ENCODE measurements at regions not wholly inside any gene's neighbourhood (a gene's known extent, or its start where the extent isn't known, plus 50 kb on each side); places are given as distances from the start of the nearest gene placed in this dataset.
"Not testable (repeated sequence)": the region's sequence is repeated elsewhere in the genome, so short reads cannot be mapped to it uniquely, and the experiment has no call there.

- in situ Hi-C loops (cut with MboI; ENCODE audit: low sequenced_read_pairs): no loop called here
Observed at GRCh38 chr14:58751788-58752187, 114.0 kb downstream of the DACT1 start.

- in situ Hi-C loops (cut with MboI; ENCODE audit: low sequenced_read_pairs): no loop called here
Observed at GRCh38 chr14:58752289-58752688, 114.5 kb downstream of the DACT1 start.

GRCh38 chr14:58752771-58753201, 115.0 kb downstream of the DACT1 start:
- in situ Hi-C loops (cut with MboI; ENCODE audit: low sequenced_read_pairs): no loop called here

GRCh38 chr14:58755031-58755925, 117.5 kb downstream of the DACT1 start:
- in situ Hi-C loops (cut with MboI; ENCODE audit: low sequenced_read_pairs): no loop called here

- in situ Hi-C loops (cut with MboI; ENCODE audit: low sequenced_read_pairs): no loop called here
Observed at GRCh38 chr14:58760121-58760520, 122.4 kb downstream of the DACT1 start.

- in situ Hi-C loops (cut with MboI; ENCODE audit: low sequenced_read_pairs): no loop called here
Observed at GRCh38 chr14:58762629-58763028, 124.9 kb downstream of the DACT1 start.

- in situ Hi-C loops (cut with MboI; ENCODE audit: low sequenced_read_pairs): no loop called here
Observed at GRCh38 chr14:58763210-58763609, 125.4 kb downstream of the DACT1 start.

- in situ Hi-C loops (cut with MboI; ENCODE audit: low sequenced_read_pairs): no loop called here
Observed at GRCh38 chr14:58765418-58765831, 127.7 kb downstream of the DACT1 start.

- in situ Hi-C loops (cut with MboI; ENCODE audit: low sequenced_read_pairs): no loop called here
Observed at GRCh38 chr14:58765843-58766242, 128.1 kb downstream of the DACT1 start.

GRCh38 chr14:58769011-58769643, 131.4 kb downstream of the DACT1 start:
- in situ Hi-C loops (cut with MboI; ENCODE audit: low sequenced_read_pairs): no loop called here

GRCh38 chr14:58769771-58770170, 132.0 kb downstream of the DACT1 start:
- in situ Hi-C loops (cut with MboI; ENCODE audit: low sequenced_read_pairs): no loop called here

GRCh38 chr14:58770491-58770982, 132.8 kb downstream of the DACT1 start:
- in situ Hi-C loops (cut with MboI; ENCODE audit: low sequenced_read_pairs): no loop called here

- in situ Hi-C loops (cut with MboI; ENCODE audit: low sequenced_read_pairs): no loop called here
Observed at GRCh38 chr14:58771016-58771415, 133.3 kb downstream of the DACT1 start.

GRCh38 chr14:58772116-58772515, 134.4 kb downstream of the DACT1 start:
- in situ Hi-C loops (cut with MboI; ENCODE audit: low sequenced_read_pairs): no loop called here

GRCh38 chr14:58772794-58773620, 135.2 kb downstream of the DACT1 start:
- in situ Hi-C loops (cut with MboI; ENCODE audit: low sequenced_read_pairs): no loop called here

GRCh38 chr14:58774531-58774930, 136.8 kb downstream of the DACT1 start:
- in situ Hi-C loops (cut with MboI; ENCODE audit: low sequenced_read_pairs): no loop called here

GRCh38 chr14:58775130-58775529, 137.4 kb downstream of the DACT1 start:
- in situ Hi-C loops (cut with MboI; ENCODE audit: low sequenced_read_pairs): not testable (repeated sequence)

GRCh38 chr14:58776516-58776915, 138.8 kb downstream of the DACT1 start:
- in situ Hi-C loops (cut with MboI; ENCODE audit: low sequenced_read_pairs): no loop called here

- in situ Hi-C loops (cut with MboI; ENCODE audit: low sequenced_read_pairs): no loop called here
Observed at GRCh38 chr14:58777541-58777979, 139.8 kb downstream of the DACT1 start.

- in situ Hi-C loops (cut with MboI; ENCODE audit: low sequenced_read_pairs): no loop called here
Observed at GRCh38 chr14:58778202-58778601, 140.4 kb downstream of the DACT1 start.

GRCh38 chr14:58779376-58779775, 141.6 kb downstream of the DACT1 start:
- in situ Hi-C loops (cut with MboI; ENCODE audit: low sequenced_read_pairs): no loop called here

Measured in HL-60/S4 treated with phorbol 12-myristate 13-acetate at 8.2 ng/mL for 4 days and 3 days (cell line).